H1 (cell line): ENCODE measurements at regions not wholly inside any gene's neighbourhood (a gene's known extent, or its start where the extent isn't known, plus 50 kb on each side); places are given as distances from the start of the nearest gene placed in this dataset.

Source experiments
- CTCF ChIA-PET: fragments of 300-600 bp; sonication (Branson Sonifier 250); formaldehyde crosslinking; loops from one replicate; lab custom pipeline; 2021; ENCODE audit not compliant: partially characterized antibody; lab: Charles Lee
- POLR2A ChIA-PET: fragments of 300-600 bp; sonication (Branson Sonifier 250); formaldehyde crosslinking; loops from one replicate; lab custom pipeline; 2021; ENCODE audit warnings: inconsistent platforms; ENCODE audit not compliant: partially characterized antibody; lab: Charles Lee
- DNase-seq, 2 experiments: peaks; one replicate each; pipeline versions ENCODE4 v3.0.0 to v3.0.0-alpha.2; 2010 to 2022; ENCODE audit warnings: low spot score in 2 of 2, low read depth in 1 of 2, mixed read lengths in 1 of 2
- FAIRE-seq: peaks from 2 replicates; lab custom pipeline; 2011; peaks lifted over from hg19 to GRCh38; lab: Jason Lieb, UNC
- H2AFZ ChIP-seq: 2 replicates; pipeline ENCODE4 v1.8.1; 2012; ENCODE audit warnings: low read length, inconsistent platforms
- H2AK5ac ChIP-seq: 2 replicates; pipeline ENCODE4 v1.6.1; 2013; ENCODE audit warnings: low read depth, low read length
- H2BK120ac ChIP-seq: replicated peaks from 2 replicates; pipeline ENCODE3; 2013; ENCODE audit warnings: low read depth, low read length, inconsistent platforms
- H2BK12ac ChIP-seq: 2 replicates; pipeline ENCODE4 v1.6.1; 2013; ENCODE audit warnings: low read depth, low read length
- H2BK15ac ChIP-seq: 2 replicates; pipeline ENCODE4 v1.6.1; 2013; ENCODE audit warnings: low read length
- H2BK20ac ChIP-seq: 2 replicates; pipeline ENCODE4 v1.6.1; 2013; ENCODE audit warnings: low read length
- H2BK5ac ChIP-seq: 2 replicates; pipeline ENCODE4 v1.6.1; 2013; ENCODE audit warnings: low read depth, low read length
- H3K14ac ChIP-seq: 2 replicates; pipeline ENCODE4 v1.6.1; 2013; ENCODE audit warnings: inconsistent platforms; ENCODE audit not compliant: insufficient read length
- H3K18ac ChIP-seq: 2 replicates; pipeline ENCODE4 v1.6.1; 2013; ENCODE audit warnings: low read length; ENCODE audit errors: extremely low read depth
- H3K23ac ChIP-seq: 2 replicates; pipeline ENCODE4 v1.6.1; 2013; ENCODE audit warnings: inconsistent platforms; ENCODE audit not compliant: insufficient read length
- H3K23me2 ChIP-seq: 2 replicates; pipeline ENCODE4 v1.6.1; 2013; ENCODE audit warnings: low read depth, low read length
- H3K27ac ChIP-seq: 2 replicates; pipeline ENCODE4 v1.6.1; 2011; ENCODE audit warnings: low read depth, low read length, inconsistent platforms
- H3K27me3 ChIP-seq, 4 experiments: replicated peaks in 1 of 4; 1 replicate in 1 of 4; 2 replicates in 3 of 4; pipeline versions ENCODE4 v1.6.1 to v1.8.1; 2011 to 2013; ENCODE audit warnings: low read length in 3 of 4, mild to moderate bottlenecking in 3 of 4, inconsistent platforms in 2 of 4, mixed read lengths in 2 of 4, moderate library complexity in 1 of 4; ENCODE audit not compliant: control insufficient read depth in 3 of 4, insufficient read depth in 3 of 4; ENCODE audit errors: extremely low read depth in 1 of 4
- H3K36me3 ChIP-seq, 4 experiments: 2 replicates each; pipeline versions ENCODE4 v1.6.1 to v1.8.1; 2011 to 2013; ENCODE audit warnings: mild to moderate bottlenecking in 4 of 4, low read length in 3 of 4, moderate library complexity in 2 of 4, control low read depth in 1 of 4, inconsistent platforms in 1 of 4; ENCODE audit not compliant: insufficient read depth in 4 of 4, control insufficient read depth in 2 of 4
- H3K4ac ChIP-seq: replicated peaks from 2 replicates; pipeline ENCODE3; 2013; ENCODE audit warnings: low read length, low read depth, mixed read lengths, inconsistent platforms; ENCODE audit not compliant: insufficient read length
- H3K4me1 ChIP-seq, 4 experiments: replicated peaks in 1 of 4; 1 replicate in 1 of 4; 2 replicates in 3 of 4; pipeline versions ENCODE4 v1.6.1 to v1.8.1; 2011 to 2013; ENCODE audit warnings: low read length in 3 of 4, inconsistent platforms in 2 of 4, mixed read lengths in 1 of 4; ENCODE audit not compliant: insufficient read depth in 4 of 4, control insufficient read depth in 3 of 4
- H3K4me2 ChIP-seq, 2 experiments: 2 replicates each; pipeline versions ENCODE4 v1.6.1 to v1.8.1; 2011 to 2013; ENCODE audit warnings: low read depth in 2 of 2, low read length in 2 of 2, control low read depth in 1 of 2, inconsistent platforms in 1 of 2, mild to moderate bottlenecking in 1 of 2; ENCODE audit not compliant: insufficient read depth in 1 of 2
- H3K4me3 ChIP-seq, 4 experiments: fragments of 200-600, 300-600 bp in 1 of 4; sonication (generic), shearing (Covaris generic), sonication (Bioruptor Twin) in 1 of 4; 2 replicates each; pipeline versions ENCODE4 v1.5.1 to v1.8.1; 2011 to 2016; ENCODE audit warnings: low read length in 4 of 4, low read depth in 3 of 4, control low read depth in 2 of 4, inconsistent platforms in 2 of 4, mild to moderate bottlenecking in 2 of 4, mixed read lengths in 1 of 4, moderate library complexity in 1 of 4; ENCODE audit not compliant: insufficient read depth in 2 of 4; ENCODE audit errors: extremely low read depth in 1 of 4
- H3K56ac ChIP-seq: replicated peaks from 2 replicates; pipeline ENCODE3; 2013; ENCODE audit warnings: low read depth, mild to moderate bottlenecking, mixed read lengths, low read length, inconsistent platforms; ENCODE audit not compliant: insufficient read length
- H3K79me1 ChIP-seq: 2 replicates; pipeline ENCODE4 v1.6.1; 2013; ENCODE audit warnings: low read depth, low read length, control low read depth
- H3K79me2 ChIP-seq, 2 experiments: 2 replicates each; pipeline versions ENCODE4 v1.6.1 to v1.8.1; 2012 to 2013; ENCODE audit warnings: low read length in 2 of 2, mild to moderate bottlenecking in 2 of 2, inconsistent platforms in 1 of 2; ENCODE audit not compliant: insufficient read depth in 2 of 2, control insufficient read depth in 1 of 2
- H3K9ac ChIP-seq, 4 experiments: replicated peaks in 1 of 4; 1 replicate in 1 of 4; 2 replicates in 3 of 4; pipeline versions ENCODE4 v1.6.1 to v1.8.1; 2011 to 2013; ENCODE audit warnings: low read depth in 3 of 4, low read length in 3 of 4, control low read depth in 2 of 4, mild to moderate bottlenecking in 2 of 4, moderate library complexity in 2 of 4, inconsistent platforms in 1 of 4; ENCODE audit errors: extremely low read depth in 1 of 4
- H3K9me3 ChIP-seq, 2 experiments: 2 replicates each; pipeline versions ENCODE4 v1.6.1 to v1.8.1; 2012 to 2013; ENCODE audit warnings: mild to moderate bottlenecking in 2 of 2, moderate library complexity in 2 of 2, control low read depth in 1 of 2, inconsistent platforms in 1 of 2, low read depth in 1 of 2, low read length in 1 of 2, mixed read lengths in 1 of 2; ENCODE audit not compliant: insufficient read depth in 2 of 2
- H4K20me1 ChIP-seq, 2 experiments: replicated peaks in 1 of 2; 2 replicates each; pipeline versions ENCODE3 to v1.8.1; 2011 to 2013; ENCODE audit warnings: inconsistent platforms in 2 of 2, low read length in 2 of 2, mild to moderate bottlenecking in 1 of 2; ENCODE audit not compliant: insufficient read depth in 2 of 2, control insufficient read depth in 1 of 2
- H4K5ac ChIP-seq: 2 replicates; pipeline ENCODE4 v1.6.1; 2013; ENCODE audit warnings: low read length, low read depth, mixed read lengths, inconsistent platforms; ENCODE audit not compliant: insufficient read length
- H4K8ac ChIP-seq: 2 replicates; pipeline ENCODE4 v1.8.0; 2013; ENCODE audit warnings: mild to moderate bottlenecking, moderate library complexity, low read length, inconsistent platforms; ENCODE audit not compliant: insufficient read depth; ENCODE audit errors: extremely low read depth
- H4K91ac ChIP-seq: replicated peaks from 2 replicates; pipeline ENCODE3; 2013; ENCODE audit warnings: low read length, mixed read lengths, inconsistent platforms; ENCODE audit not compliant: insufficient read length
- CBX5 ChIP-seq: fragments of 300-800, 300-1000 bp; sonication (generic); IDR thresholded peaks from 2 replicates; pipeline ENCODE4 v1.7.1; 2016; ENCODE audit warnings: antibody characterized with exemption, low read length, low read depth
- CBX8 ChIP-seq: fragments of 300-800, 300-1000 bp; sonication (generic); IDR thresholded peaks from 2 replicates; pipeline ENCODE4 v1.7.1; 2016; ENCODE audit warnings: low read depth, low read length, borderline replicate concordance
- CEBPB ChIP-seq: IDR thresholded peaks from 2 replicates; pipeline ENCODE4 v1.6.1; 2012; ENCODE audit warnings: low read depth, low read length
- E2F6 ChIP-seq: IDR thresholded peaks from 2 replicates; pipeline ENCODE4 v1.6.1; 2012; ENCODE audit warnings: inconsistent platforms
- GTF2F1 ChIP-seq: IDR thresholded peaks from 2 replicates; pipeline ENCODE4 v1.6.1; 2012; ENCODE audit warnings: low read depth, low read length, improper control_type of control experiment, borderline replicate concordance
- POLR2AphosphoS5 ChIP-seq: IDR thresholded peaks from 2 replicates; pipeline ENCODE4 v1.6.1; 2011; ENCODE audit warnings: low read depth, low read length
- RAD21 ChIP-seq, 2 experiments: IDR thresholded peaks in 1 of 2; conservative IDR thresholded peaks in 1 of 2; 2 replicates each; pipeline ENCODE4 v1.6.1; 2011; ENCODE audit warnings: low read depth in 2 of 2, low read length in 2 of 2, improper control_type of control experiment in 1 of 2, inconsistent platforms in 1 of 2, mild to moderate bottlenecking in 1 of 2, moderate library complexity in 1 of 2
- WGBS, 2 experiments: shearing (Covaris generic) in 1 of 2; methylation state at CpG; one replicate each; pipeline versions ENCODE4 v1.1.6 to v1.1.7; 2013 to 2015; ENCODE audit warnings: low lambda C conversion rate in 2 of 2, mixed read lengths in 2 of 2, inconsistent platforms in 1 of 2, low coverage in 1 of 2, missing lambda C conversion rate in 1 of 2; ENCODE audit not compliant: insufficient replicate concordance in 2 of 2, insufficient coverage in 1 of 2, insufficient read length in 1 of 2; ENCODE audit errors: extremely low coverage in 1 of 2, missing lambda C conversion rate in 1 of 2; 5-methylcytosine and 5-hydroxymethylcytosine counted together

GRCh38 chr15:91526424-91526823 is 327.1 kb upstream of the SLCO3A1 start:
- H3K36me3 ChIP-seq: no peaks in the 10 kb centered on the region
- no peak overlapping the region for H4K5ac ChIP-seq
- peaks cover 0 to 3% (median 0%) of the 10 kb centered on the region in 4 experiments; a peak in 1 of 7 replicates for H3K27me3 ChIP-seq
- DNase-seq (no peak), FAIRE-seq (no peak)
- no peak overlapping the region for H3K9ac ChIP-seq
- no peak overlapping the region for H2AFZ ChIP-seq
- H3K56ac ChIP-seq: no peak overlapping the region
- no peak overlapping the region for H2AK5ac ChIP-seq
- no peak overlapping the region for H2BK20ac ChIP-seq
- no peak overlapping the region for H3K27ac ChIP-seq
- no peak overlapping the region for H4K8ac ChIP-seq
- no peak overlapping the region for H2BK5ac ChIP-seq
- TF ChIP-seq RAD21 (IDR thresholded peaks at IDR 0.05 in 1 of 2, conservative IDR thresholded peaks at IDR 0.05 in 1 of 2; ENCODE audit: low read depth in 2 of 2, low read length in 2 of 2) (no peak), POLR2AphosphoS5 (no peak), E2F6 (no peak), CBX8 (no peak), GTF2F1 (no peak), CEBPB (no peak), CBX5 (no peak)
- H2BK120ac ChIP-seq: no peak overlapping the region
- POLR2A ChIA-PET: no interaction called here
- H3K4me1 ChIP-seq: no peaks in the 10 kb centered on the region
- no peaks in the 10 kb centered on the region for H4K20me1 ChIP-seq
- 88% methylated on average over 2 of the region's 2 CpGs; no CpG with 5 or more reads in 1 of the 2 experiments for WGBS, 2 experiments
- no peak overlapping the region for H3K14ac ChIP-seq
- no peak overlapping the region for H3K4me3 ChIP-seq
- no peak overlapping the region for H3K23ac ChIP-seq
- no peak overlapping the region for H2BK12ac ChIP-seq
- H3K4me2 ChIP-seq: no peak overlapping the region
- no peaks in the 10 kb centered on the region for H3K79me2 ChIP-seq
- H3K18ac ChIP-seq: no peak overlapping the region
- no peak overlapping the region for H4K91ac ChIP-seq
- CTCF ChIA-PET: interaction anchor here (1.2 kb wide), 1 partner anchor 224 kb away, joined by 3 read pairs; no protein-coding TSS in a partner anchor
- H3K79me1 ChIP-seq: no peaks in the 10 kb centered on the region
- H3K23me2 ChIP-seq: no peaks in the 10 kb centered on the region
- no peak overlapping the region for H2BK15ac ChIP-seq
- H3K9me3 ChIP-seq: peaks cover 9 to 12% of the 10 kb centered on the region in 2 experiments; a peak in 3 of 4 replicates
- H3K4ac ChIP-seq: no peak overlapping the region
